ENCODE measurements at regions not wholly inside any gene's neighbourhood (a gene's known extent, or its start where the extent isn't known, plus 50 kb on each side); places are given as distances from the start of the nearest gene placed in this dataset.

DNA sequence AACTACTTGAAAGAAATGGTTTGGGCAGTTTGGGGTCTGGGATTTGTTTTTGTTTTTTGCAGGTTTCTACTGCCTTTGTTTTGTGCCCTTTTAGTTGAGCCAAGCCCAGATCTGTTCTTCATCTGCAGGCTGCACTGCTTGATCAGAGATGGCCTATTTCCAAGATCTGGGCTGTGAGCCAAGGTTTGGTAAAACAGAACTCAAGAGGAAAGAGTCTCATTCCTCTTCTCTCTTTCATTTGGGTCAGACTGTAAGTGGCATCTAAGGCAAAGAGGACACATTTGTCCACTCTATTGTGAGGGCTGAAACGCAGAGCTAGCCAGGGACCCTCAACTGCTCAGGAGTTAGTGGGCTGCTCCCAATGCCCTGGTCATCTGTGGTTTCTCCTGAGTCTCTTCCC lies 104.4 kb upstream of the UBE3A start:
- ChIA-PET CTCF (ENCODE audit: unreplicated experiment) (no interaction called here), POLR2A (no interaction called here)
- BruUV-seq (replicated peaks) = no TSS peak
- Histone ChIP-seq H3K4me3 (ENCODE audit: low read depth, low read length, poor library complexity, severe bottlenecking) (no peak overlapping the region), H3K9me3 (ENCODE audit: low read length) (no peaks in the 10 kb centered on the region), H3K36me3 (ENCODE audit: insufficient read depth, low read length) (no peaks in the 10 kb centered on the region), H3K79me2 (ENCODE audit: insufficient read depth, low read depth, low read length) (no peaks in the 10 kb centered on the region), H3K9me2 (ENCODE audit: insufficient read depth, low read length) (no peaks in the 10 kb centered on the region), H3K4me2 (ENCODE audit: low read length) (no peak overlapping the region), H3K4me1 (ENCODE audit: insufficient read depth, low read length, poor library complexity, severe bottlenecking) (no peaks in the 10 kb centered on the region), H4K20me1 (ENCODE audit: insufficient read depth, low read length) (no peaks in the 10 kb centered on the region), H3K27ac (ENCODE audit: low read depth, low read length, poor library complexity, severe bottlenecking) (no peak overlapping the region), H2AFZ (ENCODE audit: low read length) (no peak overlapping the region)
- TF ChIP-seq EZH2phosphoT487 (IDR thresholded peaks at IDR 0.05; ENCODE audit: borderline replicate concordance, low read depth, low read length) = no peak
- TF ChIP-seq, protein P1, sequence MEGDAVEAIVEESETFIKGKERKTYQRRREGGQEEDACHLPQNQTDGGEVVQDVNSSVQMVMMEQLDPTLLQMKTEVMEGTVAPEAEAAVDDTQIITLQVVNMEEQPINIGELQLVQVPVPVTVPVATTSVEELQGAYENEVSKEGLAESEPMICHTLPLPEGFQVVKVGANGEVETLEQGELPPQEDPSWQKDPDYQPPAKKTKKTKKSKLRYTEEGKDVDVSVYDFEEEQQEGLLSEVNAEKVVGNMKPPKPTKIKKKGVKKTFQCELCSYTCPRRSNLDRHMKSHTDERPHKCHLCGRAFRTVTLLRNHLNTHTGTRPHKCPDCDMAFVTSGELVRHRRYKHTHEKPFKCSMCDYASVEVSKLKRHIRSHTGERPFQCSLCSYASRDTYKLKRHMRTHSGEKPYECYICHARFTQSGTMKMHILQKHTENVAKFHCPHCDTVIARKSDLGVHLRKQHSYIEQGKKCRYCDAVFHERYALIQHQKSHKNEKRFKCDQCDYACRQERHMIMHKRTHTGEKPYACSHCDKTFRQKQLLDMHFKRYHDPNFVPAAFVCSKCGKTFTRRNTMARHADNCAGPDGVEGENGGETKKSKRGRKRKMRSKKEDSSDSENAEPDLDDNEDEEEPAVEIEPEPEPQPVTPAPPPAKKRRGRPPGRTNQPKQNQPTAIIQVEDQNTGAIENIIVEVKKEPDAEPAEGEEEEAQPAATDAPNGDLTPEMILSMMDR (conservative IDR thresholded peaks at IDR 0.05; ENCODE audit: low read length) = no peak
- intact Hi-C loops (cut with micrococcal nuclease; ENCODE audit: unreplicated experiment) = no loop called here
- DNase-seq (ENCODE audit: low spot score) = no peak

DNA sequence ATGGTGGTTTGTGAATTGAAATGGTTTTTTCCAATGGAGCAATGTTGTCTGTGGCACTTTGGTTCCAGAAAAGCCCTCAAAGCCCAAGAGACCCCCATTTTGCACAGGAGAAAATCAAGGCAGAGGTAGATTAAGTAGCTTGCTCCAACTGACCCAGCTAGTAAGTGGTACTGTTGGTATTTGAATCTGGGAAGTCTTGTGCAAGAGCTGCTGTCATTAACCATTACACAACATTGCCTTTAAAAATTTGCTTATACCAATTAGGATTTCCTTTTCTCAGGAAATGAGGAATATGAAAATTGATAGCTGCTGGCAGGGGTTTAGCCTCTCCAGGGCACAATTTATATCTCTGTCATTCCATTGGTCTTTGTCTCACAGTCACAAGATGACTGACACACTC lies 102.4 kb upstream of the UBE3A start:
- CTCF ChIA-PET (ENCODE audit: unreplicated experiment) = no interaction called here
- BruUV-seq (replicated peaks) = no TSS peak
- POLR2A ChIA-PET = interaction anchor here (0.6 kb wide), 1 partner anchor 10 kb away, joined by 3 read pairs; no protein-coding TSS in a partner anchor

More for the DNA sequence above, 102.4 kb upstream of the UBE3A start:
- no peaks in the 10 kb centered on the region for H3K9me3 ChIP-seq (ENCODE audit: low read length)
- H3K4me3 ChIP-seq (ENCODE audit: low read depth, low read length, poor library complexity, severe bottlenecking) = no peak overlapping the region
- no peaks in the 10 kb centered on the region for H4K20me1 ChIP-seq (ENCODE audit: insufficient read depth, low read length)
- intact Hi-C loops (cut with micrococcal nuclease; ENCODE audit: unreplicated experiment) = no loop called here
- no peak overlapping the region for H3K27ac ChIP-seq (ENCODE audit: low read depth, low read length, poor library complexity, severe bottlenecking)
- H3K79me2 ChIP-seq (ENCODE audit: insufficient read depth, low read depth, low read length) = no peaks in the 10 kb centered on the region
- DNase-seq (ENCODE audit: low spot score) = no peak
- no peaks in the 10 kb centered on the region for H3K36me3 ChIP-seq (ENCODE audit: insufficient read depth, low read length)
- no peaks in the 10 kb centered on the region for H3K9me2 ChIP-seq (ENCODE audit: insufficient read depth, low read length)
- TF ChIP-seq, protein P1 (conservative IDR thresholded peaks at IDR 0.05; ENCODE audit: low read length) = no peak
- no peak for TF ChIP-seq EZH2phosphoT487 (IDR thresholded peaks at IDR 0.05; ENCODE audit: borderline replicate concordance, low read depth, low read length)
- no peak overlapping the region for H3K4me2 ChIP-seq (ENCODE audit: low read length)
- H3K4me1 ChIP-seq (ENCODE audit: insufficient read depth, low read length, poor library complexity, severe bottlenecking) = no peaks in the 10 kb centered on the region
- no peak overlapping the region for H2AFZ ChIP-seq (ENCODE audit: low read length)

Data from OCI-LY7 (cell line).